ENCODE measurements at regions not wholly inside any gene's neighbourhood (a gene's known extent, or its start where the extent isn't known, plus 50 kb on each side); places are given as distances from the start of the nearest gene placed in this dataset.

DNA sequence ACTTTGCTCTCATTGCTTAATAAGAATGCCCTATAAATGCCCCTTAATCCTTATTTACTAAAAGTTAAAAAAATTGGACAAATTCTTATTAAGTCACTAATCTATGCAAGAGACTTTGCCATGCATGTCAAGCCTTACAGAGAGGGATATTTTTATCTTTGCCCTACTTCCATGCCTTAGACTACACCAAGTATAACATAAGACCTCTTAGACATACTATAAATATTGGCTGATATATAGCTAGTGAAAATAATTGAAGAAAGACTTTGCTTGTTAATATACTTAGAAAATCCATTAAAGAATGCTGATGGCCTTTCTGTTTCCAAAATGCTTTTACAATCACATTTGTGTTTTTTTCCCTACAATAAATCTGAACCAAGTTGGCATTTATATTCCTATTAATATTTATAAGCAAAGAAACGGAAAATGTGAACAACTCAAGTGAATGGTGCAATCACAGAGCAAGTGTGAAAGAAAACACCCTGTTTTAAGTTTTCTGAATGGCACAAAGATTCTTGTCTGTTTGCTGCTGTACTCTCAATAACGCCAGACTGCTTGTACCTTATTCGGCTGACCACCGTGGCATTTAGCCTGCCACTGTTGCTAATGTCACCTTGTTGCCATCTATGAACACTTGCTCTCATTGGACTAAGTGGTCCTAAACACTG, 105.0 kb downstream of the MC4R start:
- no peak overlapping the region for H2BK15ac ChIP-seq (ENCODE audit: low read length)
- H3K56ac ChIP-seq (replicated peaks; ENCODE audit: insufficient read length, low read depth, low read length): no peak overlapping the region
- no peak overlapping the region for H3K14ac ChIP-seq (ENCODE audit: insufficient read length)
- no peaks in the 10 kb centered on the region for H3K9me3 ChIP-seq (ENCODE audit: insufficient read depth in 2 of 2, low read depth in 1 of 2, low read length in 1 of 2)
- H3K4ac ChIP-seq (replicated peaks; ENCODE audit: insufficient read length, low read depth, low read length): no peak overlapping the region
- no peaks in the 10 kb centered on the region for H3K36me3 ChIP-seq (ENCODE audit: control insufficient read depth in 2 of 4, insufficient read depth in 4 of 4, low read length in 3 of 4)
- no peaks in the 10 kb centered on the region for H3K79me2 ChIP-seq (ENCODE audit: control insufficient read depth in 1 of 2, insufficient read depth in 2 of 2, low read length in 2 of 2)
- POLR2A ChIA-PET (ENCODE audit: partially characterized antibody): no interaction called here
- H3K4me2 ChIP-seq (ENCODE audit: insufficient read depth in 1 of 2, low read depth in 2 of 2, low read length in 2 of 2): no peak overlapping the region
- H2BK20ac ChIP-seq (ENCODE audit: low read length): no peak overlapping the region
- H4K91ac ChIP-seq (replicated peaks; ENCODE audit: insufficient read length, low read length): no peak overlapping the region
- H3K23ac ChIP-seq (ENCODE audit: insufficient read length): no peak overlapping the region
- H3K4me1 ChIP-seq (replicated peaks in 1 of 4; ENCODE audit: control insufficient read depth in 3 of 4, insufficient read depth in 4 of 4, low read length in 3 of 4): no peaks in the 10 kb centered on the region
- FAIRE-seq: no peak
- H2BK5ac ChIP-seq (ENCODE audit: low read depth, low read length): no peak overlapping the region
- no peak overlapping the region for H3K27ac ChIP-seq (ENCODE audit: low read depth, low read length)
- H3K23me2 ChIP-seq (ENCODE audit: low read depth, low read length): no peaks in the 10 kb centered on the region
- no peak overlapping the region for H3K18ac ChIP-seq (ENCODE audit: extremely low read depth, low read length)
- CTCF ChIA-PET (ENCODE audit: partially characterized antibody): no interaction called here
- H4K5ac ChIP-seq (ENCODE audit: insufficient read length, low read depth, low read length): no peak overlapping the region
- no peak overlapping the region for H2AK5ac ChIP-seq (ENCODE audit: low read depth, low read length)
- no peaks in the 10 kb centered on the region for H4K20me1 ChIP-seq (replicated peaks in 1 of 2; ENCODE audit: control insufficient read depth in 1 of 2, insufficient read depth in 2 of 2, low read length in 2 of 2)
- H4K8ac ChIP-seq (ENCODE audit: extremely low read depth, insufficient read depth, low read length): no peak overlapping the region
- H2BK120ac ChIP-seq (replicated peaks; ENCODE audit: low read depth, low read length): no peak overlapping the region
- H2AFZ ChIP-seq (ENCODE audit: low read length): no peak overlapping the region
- WGBS, 2 experiments (ENCODE audit: extremely low coverage in 1 of 2, insufficient coverage in 1 of 2, insufficient read length in 1 of 2, insufficient replicate concordance in 2 of 2, low coverage in 1 of 2, low lambda C conversion rate in 2 of 2, missing lambda C conversion rate in 1 of 2): 90% methylated on average over 4 of the region's 4 CpGs; no CpG with 5 or more reads in 1 of the 2 experiments
- no peak overlapping the region for H2BK12ac ChIP-seq (ENCODE audit: low read depth, low read length)
- no peaks in the 10 kb centered on the region for H3K79me1 ChIP-seq (ENCODE audit: low read depth, low read length)
- DNase-seq (ENCODE audit: low read depth in 1 of 2, low spot score in 2 of 2): no peak
- no peak overlapping the region for H3K9ac ChIP-seq (replicated peaks in 1 of 4; ENCODE audit: extremely low read depth in 1 of 4, low read depth in 3 of 4, low read length in 3 of 4)
- H3K4me3 ChIP-seq (ENCODE audit: extremely low read depth in 1 of 4, insufficient read depth in 2 of 4, low read depth in 3 of 4, low read length in 4 of 4): no peak overlapping the region
- no peaks in the 10 kb centered on the region for H3K27me3 ChIP-seq (replicated peaks in 1 of 4; ENCODE audit: control insufficient read depth in 3 of 4, extremely low read depth in 1 of 4, insufficient read depth in 3 of 4, low read length in 3 of 4)
- TF ChIP-seq TCF12 (IDR thresholded peaks at IDR 0.05; ENCODE audit: low read depth, low read length) (no peak), SRF (IDR thresholded peaks at IDR 0.05; ENCODE audit: low read depth, low read length) (no peak), EGR1 (IDR thresholded peaks at IDR 0.05; ENCODE audit: borderline replicate concordance, low read depth, low read length) (no peak), JUND (IDR thresholded peaks at IDR 0.05; ENCODE audit: low read length) (no peak), KDM4A (IDR thresholded peaks at IDR 0.05; ENCODE audit: low read depth, low read length, severe bottlenecking) (no peak), SP2 (IDR thresholded peaks at IDR 0.05; ENCODE audit: low read length) (no peak), ASH2L (IDR thresholded peaks at IDR 0.05; ENCODE audit: low read length) (no peak), RAD21 (IDR thresholded peaks at IDR 0.05 in 1 of 2, conservative IDR thresholded peaks at IDR 0.05 in 1 of 2; ENCODE audit: low read depth in 2 of 2, low read length in 2 of 2) (no peak), BACH1 (IDR thresholded peaks at IDR 0.05; ENCODE audit: low read length) (no peak)

All from H1 (cell line).